ENCODE measurements at regions not wholly inside any gene's neighbourhood (a gene's known extent, or its start where the extent isn't known, plus 50 kb on each side); places are given as distances from the start of the nearest gene placed in this dataset.

DNA sequence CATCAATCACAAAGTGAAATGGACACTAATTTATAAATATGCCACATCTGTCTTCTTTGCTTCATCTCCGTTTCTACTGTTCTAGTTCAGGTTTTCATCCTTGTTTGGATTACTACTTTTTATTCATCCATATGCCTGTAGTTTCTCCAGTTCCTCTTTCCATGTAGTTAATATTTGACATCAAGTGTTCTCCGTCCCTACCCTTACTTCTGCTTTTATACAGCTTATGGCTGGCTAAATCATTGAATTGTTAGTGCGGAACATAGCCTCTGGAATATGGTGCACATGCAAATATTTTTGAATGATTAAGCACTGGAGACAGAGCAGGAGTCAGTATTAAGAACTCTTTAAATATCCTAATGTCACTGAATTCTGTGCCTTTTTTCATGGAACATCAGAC is 230.0 kb upstream of the PPP1R3A start:
- Histone ChIP-seq H3K4me3 (ENCODE audit: low read depth in 2 of 2, low read length in 1 of 2) (no peak overlapping the region), H3K4me2 (no peak overlapping the region), H3K9me2 (no peaks in the 10 kb centered on the region), H3K79me2 (ENCODE audit: insufficient read depth) (no peaks in the 10 kb centered on the region), H3K9me3 (no peaks in the 10 kb centered on the region), H3K27ac (ENCODE audit: low read depth in 2 of 2, low read length in 1 of 2) (no peak overlapping the region), H3F3A (replicated peaks; ENCODE audit: insufficient read depth) (no peaks in the 10 kb centered on the region), H4K20me1 (ENCODE audit: insufficient read depth) (0 out of 2 replicates have a peak, but pooled peaks cover 4% of the 10 kb centered on the region), H2AFZ (ENCODE audit: low read depth) (no peak overlapping the region), H3K36me3 (replicated peaks in 1 of 2; ENCODE audit: control insufficient read depth in 1 of 2, insufficient read depth in 2 of 2, low read length in 1 of 2) (no peaks in the 10 kb centered on the region), H3K27me3 (ENCODE audit: insufficient read depth) (no peaks in the 10 kb centered on the region), H3K4me1 (ENCODE audit: control insufficient read depth in 1 of 2, insufficient read depth in 2 of 2, low read depth in 1 of 2, low read length in 1 of 2) (no peaks in the 10 kb centered on the region), H3K9ac (no peak overlapping the region)
- CTCF ChIA-PET = no interaction called here
- POLR2A ChIA-PET = no interaction called here
- DNase-seq = no peak
- 7% methylated on average over 3 of the region's 3 CpGs for WGBS (ENCODE audit: low lambda C conversion rate)
- TF ChIP-seq ELF1 (IDR thresholded peaks at IDR 0.05) (no peak), NRF1 (IDR thresholded peaks at IDR 0.05; ENCODE audit: low read depth, low read length) (no peak), RAD21 (IDR thresholded peaks at IDR 0.05; ENCODE audit: low read length) (no peak), FOXM1 (IDR thresholded peaks at IDR 0.05; ENCODE audit: low read depth) (no peak), RCOR1 (IDR thresholded peaks at IDR 0.05; ENCODE audit: low read length) (no peak), GATA2 (CRISPR knock-in tag; IDR thresholded peaks at IDR 0.05) (no peak), NFIC (IDR thresholded peaks at IDR 0.05; ENCODE audit: borderline replicate concordance) (no peak), EZH2phosphoT487 (IDR thresholded peaks at IDR 0.05; ENCODE audit: borderline replicate concordance, low read depth) (no peak), MXI1 (IDR thresholded peaks at IDR 0.05; ENCODE audit: low read depth, low read length) (no peak), TAF1 (IDR thresholded peaks at IDR 0.05; ENCODE audit: borderline replicate concordance, low read depth, low read length) (no peak)
- TF ChIP-seq, protein P1, sequence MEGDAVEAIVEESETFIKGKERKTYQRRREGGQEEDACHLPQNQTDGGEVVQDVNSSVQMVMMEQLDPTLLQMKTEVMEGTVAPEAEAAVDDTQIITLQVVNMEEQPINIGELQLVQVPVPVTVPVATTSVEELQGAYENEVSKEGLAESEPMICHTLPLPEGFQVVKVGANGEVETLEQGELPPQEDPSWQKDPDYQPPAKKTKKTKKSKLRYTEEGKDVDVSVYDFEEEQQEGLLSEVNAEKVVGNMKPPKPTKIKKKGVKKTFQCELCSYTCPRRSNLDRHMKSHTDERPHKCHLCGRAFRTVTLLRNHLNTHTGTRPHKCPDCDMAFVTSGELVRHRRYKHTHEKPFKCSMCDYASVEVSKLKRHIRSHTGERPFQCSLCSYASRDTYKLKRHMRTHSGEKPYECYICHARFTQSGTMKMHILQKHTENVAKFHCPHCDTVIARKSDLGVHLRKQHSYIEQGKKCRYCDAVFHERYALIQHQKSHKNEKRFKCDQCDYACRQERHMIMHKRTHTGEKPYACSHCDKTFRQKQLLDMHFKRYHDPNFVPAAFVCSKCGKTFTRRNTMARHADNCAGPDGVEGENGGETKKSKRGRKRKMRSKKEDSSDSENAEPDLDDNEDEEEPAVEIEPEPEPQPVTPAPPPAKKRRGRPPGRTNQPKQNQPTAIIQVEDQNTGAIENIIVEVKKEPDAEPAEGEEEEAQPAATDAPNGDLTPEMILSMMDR (IDR thresholded peaks at IDR 0.05) = no peak
- TF ChIP-seq, protein P2, sequence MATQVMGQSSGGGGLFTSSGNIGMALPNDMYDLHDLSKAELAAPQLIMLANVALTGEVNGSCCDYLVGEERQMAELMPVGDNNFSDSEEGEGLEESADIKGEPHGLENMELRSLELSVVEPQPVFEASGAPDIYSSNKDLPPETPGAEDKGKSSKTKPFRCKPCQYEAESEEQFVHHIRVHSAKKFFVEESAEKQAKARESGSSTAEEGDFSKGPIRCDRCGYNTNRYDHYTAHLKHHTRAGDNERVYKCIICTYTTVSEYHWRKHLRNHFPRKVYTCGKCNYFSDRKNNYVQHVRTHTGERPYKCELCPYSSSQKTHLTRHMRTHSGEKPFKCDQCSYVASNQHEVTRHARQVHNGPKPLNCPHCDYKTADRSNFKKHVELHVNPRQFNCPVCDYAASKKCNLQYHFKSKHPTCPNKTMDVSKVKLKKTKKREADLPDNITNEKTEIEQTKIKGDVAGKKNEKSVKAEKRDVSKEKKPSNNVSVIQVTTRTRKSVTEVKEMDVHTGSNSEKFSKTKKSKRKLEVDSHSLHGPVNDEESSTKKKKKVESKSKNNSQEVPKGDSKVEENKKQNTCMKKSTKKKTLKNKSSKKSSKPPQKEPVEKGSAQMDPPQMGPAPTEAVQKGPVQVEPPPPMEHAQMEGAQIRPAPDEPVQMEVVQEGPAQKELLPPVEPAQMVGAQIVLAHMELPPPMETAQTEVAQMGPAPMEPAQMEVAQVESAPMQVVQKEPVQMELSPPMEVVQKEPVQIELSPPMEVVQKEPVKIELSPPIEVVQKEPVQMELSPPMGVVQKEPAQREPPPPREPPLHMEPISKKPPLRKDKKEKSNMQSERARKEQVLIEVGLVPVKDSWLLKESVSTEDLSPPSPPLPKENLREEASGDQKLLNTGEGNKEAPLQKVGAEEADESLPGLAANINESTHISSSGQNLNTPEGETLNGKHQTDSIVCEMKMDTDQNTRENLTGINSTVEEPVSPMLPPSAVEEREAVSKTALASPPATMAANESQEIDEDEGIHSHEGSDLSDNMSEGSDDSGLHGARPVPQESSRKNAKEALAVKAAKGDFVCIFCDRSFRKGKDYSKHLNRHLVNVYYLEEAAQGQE (IDR thresholded peaks at IDR 0.05; ENCODE audit: low read depth, low read length) = no peak

DNA sequence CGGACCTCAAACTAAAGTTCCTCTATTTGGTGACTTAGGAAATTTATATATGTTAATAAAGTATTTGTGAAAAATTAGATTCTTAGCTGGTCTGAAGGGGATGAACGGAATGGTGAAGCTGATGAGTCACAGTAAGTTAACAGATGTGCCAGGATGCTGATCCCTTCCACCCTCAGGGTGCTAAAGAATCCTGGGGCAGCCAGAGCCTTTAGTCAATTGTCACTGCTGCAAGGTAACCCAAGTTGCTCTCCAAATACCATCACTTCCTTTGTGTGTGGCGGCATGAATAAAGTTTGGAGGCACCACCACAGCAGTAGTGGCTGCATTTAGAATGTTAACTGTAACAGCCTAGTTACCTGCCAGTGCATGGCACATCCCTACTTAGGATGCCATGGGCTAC is 222.6 kb upstream of the PPP1R3A start:
- DNase-seq = no peak
- Histone ChIP-seq H2AFZ (ENCODE audit: low read depth) (no peak overlapping the region), H3K9me3 (no peaks in the 10 kb centered on the region), H3K79me2 (ENCODE audit: insufficient read depth) (no peaks in the 10 kb centered on the region), H3K27me3 (ENCODE audit: insufficient read depth) (peaks cover 14% of the 10 kb centered on the region; the same call in 1 of the 2 replicates), H3K4me2 (no peak overlapping the region), H3K4me1 (ENCODE audit: control insufficient read depth in 1 of 2, insufficient read depth in 2 of 2, low read depth in 1 of 2, low read length in 1 of 2) (no peaks in the 10 kb centered on the region), H3F3A (replicated peaks; ENCODE audit: insufficient read depth) (no peaks in the 10 kb centered on the region), H3K36me3 (replicated peaks in 1 of 2; ENCODE audit: control insufficient read depth in 1 of 2, insufficient read depth in 2 of 2, low read length in 1 of 2) (no peaks in the 10 kb centered on the region), H4K20me1 (ENCODE audit: insufficient read depth) (no peaks in the 10 kb centered on the region), H3K4me3 (ENCODE audit: low read depth in 2 of 2, low read length in 1 of 2) (no peak overlapping the region), H3K9ac (no peak overlapping the region), H3K9me2 (no peaks in the 10 kb centered on the region), H3K27ac (ENCODE audit: low read depth in 2 of 2, low read length in 1 of 2) (no peak overlapping the region)
- TF ChIP-seq, protein P1 (IDR thresholded peaks at IDR 0.05) = no peak
- TF ChIP-seq TEAD4 (IDR thresholded peaks at IDR 0.05; ENCODE audit: borderline replicate concordance, insufficient read depth) = no peak
- TF ChIP-seq, protein P2 (IDR thresholded peaks at IDR 0.05; ENCODE audit: low read depth, low read length) = no peak
- no peak for TF ChIP-seq ELF1 (IDR thresholded peaks at IDR 0.05)
- TF ChIP-seq EP300 (IDR thresholded peaks at IDR 0.05; ENCODE audit: borderline replicate concordance in 1 of 2, low read depth in 1 of 2, low read length in 1 of 2) = no peak
- POLR2A ChIA-PET = no interaction called here
- WGBS (ENCODE audit: low lambda C conversion rate) = under 1% methylated on average over 3 of the region's 3 CpGs
- CTCF ChIA-PET = no interaction called here

All from SK-N-SH (cell line).